Stomach (tissue), 4 donors: ENCODE measurements at regions not wholly inside any gene's neighbourhood (a gene's known extent, or its start where the extent isn't known, plus 50 kb on each side); places are given as distances from the start of the nearest gene placed in this dataset.

ENCODE experiments used
- EP300 ChIP-seq: sonication (generic); formaldehyde crosslinking; IDR thresholded peaks from one replicate; pipeline ENCODE4 v1.6.1; 2017; ENCODE audit warnings: antibody characterized with exemption
- POLR2AphosphoS5 ChIP-seq, 3 donors: sonication (generic); formaldehyde crosslinking; IDR thresholded peaks; one replicate each; pipeline ENCODE4 v1.6.1; 2016; ENCODE audit warnings: antibody characterized with exemption in 3 of 3
- TF ChIP-seq, protein P1 (sequence below), 7 experiments: fragments of 450-650 bp in 4 of 7; fragments of 200-600 bp in 3 of 7; sonication (generic) in 3 of 7; IDR thresholded peaks; one replicate each; pipeline ENCODE4 v1.5.1; 2016 to 2019; ENCODE audit warnings: antibody characterized with exemption in 7 of 7, control low read depth in 2 of 7, mild to moderate bottlenecking in 1 of 7

DNA sequence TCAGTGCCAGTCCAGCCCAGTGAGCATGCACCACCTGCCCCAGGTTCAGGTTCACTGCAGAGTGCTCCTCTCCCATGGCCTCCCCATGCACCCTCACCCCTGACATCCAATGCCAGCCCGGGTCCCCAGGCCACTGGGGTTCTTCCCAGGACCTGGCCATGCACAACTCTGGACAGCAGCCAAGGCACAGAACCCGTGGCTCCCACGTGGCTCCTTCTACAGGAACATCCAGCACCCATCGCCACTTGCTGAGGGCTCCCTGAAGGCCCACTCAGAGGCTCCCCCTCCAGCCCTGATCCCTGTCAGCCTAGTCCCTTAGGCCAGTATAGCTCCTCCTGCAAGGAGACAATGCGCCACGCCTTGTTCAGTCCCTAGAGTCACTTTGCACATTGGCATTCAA, 110.8 kb downstream of the IRX2 start:
- TF ChIP-seq POLR2AphosphoS5 (IDR thresholded peaks at IDR 0.05): no peak
- TF ChIP-seq, protein P1, sequence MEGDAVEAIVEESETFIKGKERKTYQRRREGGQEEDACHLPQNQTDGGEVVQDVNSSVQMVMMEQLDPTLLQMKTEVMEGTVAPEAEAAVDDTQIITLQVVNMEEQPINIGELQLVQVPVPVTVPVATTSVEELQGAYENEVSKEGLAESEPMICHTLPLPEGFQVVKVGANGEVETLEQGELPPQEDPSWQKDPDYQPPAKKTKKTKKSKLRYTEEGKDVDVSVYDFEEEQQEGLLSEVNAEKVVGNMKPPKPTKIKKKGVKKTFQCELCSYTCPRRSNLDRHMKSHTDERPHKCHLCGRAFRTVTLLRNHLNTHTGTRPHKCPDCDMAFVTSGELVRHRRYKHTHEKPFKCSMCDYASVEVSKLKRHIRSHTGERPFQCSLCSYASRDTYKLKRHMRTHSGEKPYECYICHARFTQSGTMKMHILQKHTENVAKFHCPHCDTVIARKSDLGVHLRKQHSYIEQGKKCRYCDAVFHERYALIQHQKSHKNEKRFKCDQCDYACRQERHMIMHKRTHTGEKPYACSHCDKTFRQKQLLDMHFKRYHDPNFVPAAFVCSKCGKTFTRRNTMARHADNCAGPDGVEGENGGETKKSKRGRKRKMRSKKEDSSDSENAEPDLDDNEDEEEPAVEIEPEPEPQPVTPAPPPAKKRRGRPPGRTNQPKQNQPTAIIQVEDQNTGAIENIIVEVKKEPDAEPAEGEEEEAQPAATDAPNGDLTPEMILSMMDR (IDR thresholded peaks at IDR 0.05): no peak
- no peak for TF ChIP-seq EP300
